ENCODE measurements at regions not wholly inside any gene's neighbourhood (a gene's known extent, or its start where the extent isn't known, plus 50 kb on each side); places are given as distances from the start of the nearest gene placed in this dataset.

- peaks cover 10% of the 10 kb centered on the region for H3K27me3 Mint-ChIP-seq (ENCODE audit: low read depth, poor library complexity)
- peaks cover 22% of the 10 kb centered on the region for H3K4me1 Mint-ChIP-seq
- H3K4me3 Mint-ChIP-seq: no peak overlapping the region
- H3K9me3 Mint-ChIP-seq: peaks cover 6% of the 10 kb centered on the region
- H3K27ac Mint-ChIP-seq: no peak overlapping the region
- TF ChIP-seq CTCF (IDR thresholded peaks at IDR 0.05): no peak
- no peak for DNase-seq
- no peaks in the 10 kb centered on the region for H3K36me3 Mint-ChIP-seq (ENCODE audit: low read depth)
Measured at GRCh38 chr14:94885481-94886155, 115.7 kb upstream of the GSC start.

GRCh38 chr14:94884616-94885230 is 114.8 kb upstream of the GSC start:
- no peak overlapping the region for H3K4me3 Mint-ChIP-seq
- H3K27me3 Mint-ChIP-seq (ENCODE audit: low read depth, poor library complexity): peaks cover 10% of the 10 kb centered on the region
- no peak overlapping the region for H3K27ac Mint-ChIP-seq
- TF ChIP-seq CTCF (IDR thresholded peaks at IDR 0.05): no peak
- DNase-seq: no peak
- H3K36me3 Mint-ChIP-seq (ENCODE audit: low read depth): no peaks in the 10 kb centered on the region
- H3K4me1 Mint-ChIP-seq: peaks cover 22% of the 10 kb centered on the region
- H3K9me3 Mint-ChIP-seq: peaks cover 6% of the 10 kb centered on the region

GRCh38 chr14:94882401-94882800 is 112.5 kb upstream of the GSC start:
- H3K36me3 Mint-ChIP-seq (ENCODE audit: low read depth): no peaks in the 10 kb centered on the region
- H3K9me3 Mint-ChIP-seq: peaks cover 6% of the 10 kb centered on the region

GRCh38 chr14:94880876-94881275 is 111.0 kb upstream of the GSC start:
- Mint-ChIP-seq H3K4me1 (peaks cover 19% of the 10 kb centered on the region), H3K27ac (no peak overlapping the region), H3K4me3 (no peak overlapping the region), H3K36me3 (ENCODE audit: low read depth) (no peaks in the 10 kb centered on the region), H3K9me3 (peaks cover 6% of the 10 kb centered on the region), H3K27me3 (ENCODE audit: low read depth, poor library complexity) (peaks cover 14% of the 10 kb centered on the region)
- no peak for TF ChIP-seq CTCF (IDR thresholded peaks at IDR 0.05)
- DNase-seq: no peak

More at GRCh38 chr14:94882401-94882800, 112.5 kb upstream of the GSC start:
- TF ChIP-seq CTCF (IDR thresholded peaks at IDR 0.05): no peak
- no peak overlapping the region for H3K27ac Mint-ChIP-seq
- DNase-seq: no peak
- no peak overlapping the region for H3K4me3 Mint-ChIP-seq
- peaks cover 9% of the 10 kb centered on the region for H3K27me3 Mint-ChIP-seq (ENCODE audit: low read depth, poor library complexity)
- H3K4me1 Mint-ChIP-seq: peaks cover 18% of the 10 kb centered on the region

GRCh38 chr14:94880106-94880505 is 110.2 kb upstream of the GSC start:
- no peak for TF ChIP-seq CTCF (IDR thresholded peaks at IDR 0.05)
- H3K4me3 Mint-ChIP-seq: no peak overlapping the region
- H3K36me3 Mint-ChIP-seq (ENCODE audit: low read depth): no peaks in the 10 kb centered on the region
- no peak for DNase-seq
- no peak overlapping the region for H3K27ac Mint-ChIP-seq
- peaks cover 6% of the 10 kb centered on the region for H3K9me3 Mint-ChIP-seq
- H3K4me1 Mint-ChIP-seq: peaks cover 24% of the 10 kb centered on the region
- H3K27me3 Mint-ChIP-seq (ENCODE audit: low read depth, poor library complexity): peaks cover 18% of the 10 kb centered on the region

- DNase-seq: no peak
- peaks cover 6% of the 10 kb centered on the region for H3K9me3 Mint-ChIP-seq
- H3K27ac Mint-ChIP-seq: no peak overlapping the region
Measured at GRCh38 chr14:94879537-94879936, 109.6 kb upstream of the GSC start.

More at GRCh38 chr14:94879537-94879936, 109.6 kb upstream of the GSC start:
- Mint-ChIP-seq H3K27me3 (ENCODE audit: low read depth, poor library complexity) (peaks cover 19% of the 10 kb centered on the region), H3K4me3 (no peak overlapping the region), H3K36me3 (ENCODE audit: low read depth) (no peaks in the 10 kb centered on the region), H3K4me1 (peaks cover 19% of the 10 kb centered on the region)
- TF ChIP-seq CTCF (IDR thresholded peaks at IDR 0.05): no peak

All from nephron progenitor cell (in vitro differentiated cells).